ENCODE measurements at regions not wholly inside any gene's neighbourhood (a gene's known extent, or its start where the extent isn't known, plus 50 kb on each side); places are given as distances from the start of the nearest gene placed in this dataset.

DNA sequence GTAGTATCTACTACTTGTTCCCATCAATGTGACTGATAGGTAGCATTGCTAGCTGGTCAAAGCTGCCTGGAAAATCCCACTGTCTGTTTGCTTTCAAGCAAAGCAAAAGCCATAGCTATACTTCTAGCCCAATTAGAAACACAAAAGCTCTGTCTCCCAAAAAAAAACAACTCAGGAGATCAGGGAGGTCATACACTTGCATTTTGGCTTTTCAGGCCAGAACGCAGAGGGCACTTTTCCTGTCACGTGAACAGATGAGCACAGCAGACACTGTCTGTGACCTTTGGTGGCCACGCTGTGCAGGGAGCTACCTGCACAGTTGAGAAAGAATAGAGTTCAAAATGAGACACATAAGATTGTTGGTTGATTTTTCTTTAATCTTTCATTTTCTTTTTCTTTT lies 441.7 kb upstream of the PDZRN3 start:
- no peak for DNase-seq
- H3K79me2 ChIP-seq (ENCODE audit: low read length) = no peaks in the 10 kb centered on the region
- H4K20me1 ChIP-seq (ENCODE audit: insufficient read depth, low read length) = no peaks in the 10 kb centered on the region
- no peak for TF ChIP-seq EZH2phosphoT487 (IDR thresholded peaks at IDR 0.05; ENCODE audit: low read length)
- TF ChIP-seq, protein P1, sequence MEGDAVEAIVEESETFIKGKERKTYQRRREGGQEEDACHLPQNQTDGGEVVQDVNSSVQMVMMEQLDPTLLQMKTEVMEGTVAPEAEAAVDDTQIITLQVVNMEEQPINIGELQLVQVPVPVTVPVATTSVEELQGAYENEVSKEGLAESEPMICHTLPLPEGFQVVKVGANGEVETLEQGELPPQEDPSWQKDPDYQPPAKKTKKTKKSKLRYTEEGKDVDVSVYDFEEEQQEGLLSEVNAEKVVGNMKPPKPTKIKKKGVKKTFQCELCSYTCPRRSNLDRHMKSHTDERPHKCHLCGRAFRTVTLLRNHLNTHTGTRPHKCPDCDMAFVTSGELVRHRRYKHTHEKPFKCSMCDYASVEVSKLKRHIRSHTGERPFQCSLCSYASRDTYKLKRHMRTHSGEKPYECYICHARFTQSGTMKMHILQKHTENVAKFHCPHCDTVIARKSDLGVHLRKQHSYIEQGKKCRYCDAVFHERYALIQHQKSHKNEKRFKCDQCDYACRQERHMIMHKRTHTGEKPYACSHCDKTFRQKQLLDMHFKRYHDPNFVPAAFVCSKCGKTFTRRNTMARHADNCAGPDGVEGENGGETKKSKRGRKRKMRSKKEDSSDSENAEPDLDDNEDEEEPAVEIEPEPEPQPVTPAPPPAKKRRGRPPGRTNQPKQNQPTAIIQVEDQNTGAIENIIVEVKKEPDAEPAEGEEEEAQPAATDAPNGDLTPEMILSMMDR (IDR thresholded peaks at IDR 0.05; ENCODE audit: low read length) = no peak
- TF ChIP-seq EZH2 (optimal IDR thresholded peaks at IDR 0.05; ENCODE audit: low read depth, low read length) = no peak
- no peak overlapping the region for H2AFZ ChIP-seq (ENCODE audit: low read length)
- H3K4me1 ChIP-seq (ENCODE audit: low read length) = no peaks in the 10 kb centered on the region
- H3F3A ChIP-seq (ENCODE audit: insufficient read depth, low read length) = no peaks in the 10 kb centered on the region
- H3K9me3 ChIP-seq (replicated peaks; ENCODE audit: insufficient read depth, low read length) = no peaks in the 10 kb centered on the region
- H3K9me2 ChIP-seq (replicated peaks; ENCODE audit: insufficient read depth, low read length) = no peaks in the 10 kb centered on the region
- H3K4me2 ChIP-seq (ENCODE audit: low read depth, low read length) = no peak overlapping the region
- no peak overlapping the region for H3K9ac ChIP-seq (ENCODE audit: low read length)
- H3K27ac ChIP-seq (ENCODE audit: low read length) = no peak overlapping the region
- no peaks in the 10 kb centered on the region for H3K27me3 ChIP-seq (replicated peaks; ENCODE audit: insufficient read depth, low read length)
- H3K4me3 ChIP-seq (ENCODE audit: low read length) = no peak overlapping the region
- no peaks in the 10 kb centered on the region for H3K36me3 ChIP-seq (replicated peaks; ENCODE audit: insufficient read depth, low read length)

DNA sequence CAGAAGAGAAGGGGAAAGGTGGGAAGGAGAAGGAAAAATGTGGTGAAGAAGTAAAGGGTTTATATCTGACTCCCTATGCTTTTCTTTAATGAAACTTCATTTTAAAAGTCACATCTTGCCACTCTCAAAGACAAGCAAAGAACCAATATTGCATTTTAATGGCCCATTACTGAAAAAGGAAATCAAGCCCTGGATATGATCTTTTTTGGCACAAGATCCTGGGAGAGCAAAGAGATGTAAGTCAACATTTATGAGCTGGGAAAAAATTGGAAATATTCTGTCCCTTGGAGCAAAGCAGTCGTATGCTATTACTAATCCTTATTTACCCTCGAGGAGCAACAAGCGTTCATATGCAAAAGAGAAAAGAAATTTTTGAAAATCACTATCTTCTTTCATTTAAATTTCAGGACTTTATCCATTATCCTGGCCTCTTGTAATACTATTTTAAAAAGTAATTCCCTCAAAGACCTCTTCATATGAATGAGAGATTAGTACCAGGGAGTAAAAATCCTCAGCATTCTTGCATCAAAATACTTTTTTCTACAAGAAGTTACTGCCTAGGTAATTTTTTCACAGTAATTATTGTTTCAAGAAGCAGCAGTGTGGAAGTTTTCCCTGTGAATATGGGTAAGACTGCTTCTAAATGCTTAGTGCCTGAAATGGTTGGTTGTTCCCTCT lies 435.3 kb upstream of the PDZRN3 start:
- Histone ChIP-seq H3F3A (ENCODE audit: insufficient read depth, low read length) (no peaks in the 10 kb centered on the region), H3K9ac (ENCODE audit: low read length) (no peak overlapping the region), H3K4me3 (ENCODE audit: low read length) (no peak overlapping the region), H3K4me2 (ENCODE audit: low read depth, low read length) (no peak overlapping the region), H4K20me1 (ENCODE audit: insufficient read depth, low read length) (no peaks in the 10 kb centered on the region), H3K4me1 (ENCODE audit: low read length) (no peaks in the 10 kb centered on the region), H3K27me3 (replicated peaks; ENCODE audit: insufficient read depth, low read length) (no peaks in the 10 kb centered on the region), H3K9me3 (replicated peaks; ENCODE audit: insufficient read depth, low read length) (no peaks in the 10 kb centered on the region), H3K9me2 (replicated peaks; ENCODE audit: insufficient read depth, low read length) (no peaks in the 10 kb centered on the region), H3K27ac (ENCODE audit: low read length) (no peak overlapping the region), H3K36me3 (replicated peaks; ENCODE audit: insufficient read depth, low read length) (no peaks in the 10 kb centered on the region), H2AFZ (ENCODE audit: low read length) (no peak overlapping the region), H3K79me2 (ENCODE audit: low read length) (no peaks in the 10 kb centered on the region)
- TF ChIP-seq EZH2phosphoT487 (IDR thresholded peaks at IDR 0.05; ENCODE audit: low read length) (no peak), EZH2 (optimal IDR thresholded peaks at IDR 0.05; ENCODE audit: low read depth, low read length) (no peak)
- TF ChIP-seq, protein P1 (IDR thresholded peaks at IDR 0.05; ENCODE audit: low read length) = no peak
- no peak for DNase-seq

DNA sequence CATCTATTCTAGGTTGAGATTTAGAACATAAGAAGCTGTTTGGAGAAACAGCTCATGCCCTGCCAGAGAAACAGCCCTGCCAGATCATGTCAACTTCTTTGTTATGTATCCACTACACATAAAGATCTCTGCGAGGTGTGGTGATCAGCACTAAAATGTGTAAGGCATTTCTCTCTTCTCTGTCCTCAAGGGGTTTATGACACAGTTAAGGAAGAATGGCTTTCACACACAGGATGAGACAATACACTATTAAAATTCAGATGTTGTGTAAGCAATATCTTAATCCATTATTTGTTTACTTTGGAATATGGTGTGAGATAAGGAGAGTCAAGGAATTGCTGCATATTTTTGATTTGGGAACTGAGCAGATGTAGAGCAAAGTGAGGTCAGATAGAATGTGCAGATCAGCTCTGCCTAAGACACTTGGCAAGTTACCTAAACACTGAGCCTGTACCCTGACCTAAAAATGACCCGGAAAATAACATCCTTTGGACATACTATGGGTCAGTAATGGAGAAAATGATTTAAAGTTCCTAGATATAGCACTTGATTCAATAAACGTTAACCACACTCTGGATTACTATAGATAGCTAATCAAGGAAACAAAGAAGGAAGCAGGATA lies 434.7 kb upstream of the PDZRN3 start:
- Histone ChIP-seq H4K20me1 (ENCODE audit: insufficient read depth, low read length) (no peaks in the 10 kb centered on the region), H3K9me3 (replicated peaks; ENCODE audit: insufficient read depth, low read length) (no peaks in the 10 kb centered on the region), H3K27me3 (replicated peaks; ENCODE audit: insufficient read depth, low read length) (no peaks in the 10 kb centered on the region), H3K79me2 (ENCODE audit: low read length) (no peaks in the 10 kb centered on the region), H3K9me2 (replicated peaks; ENCODE audit: insufficient read depth, low read length) (no peaks in the 10 kb centered on the region), H3F3A (ENCODE audit: insufficient read depth, low read length) (no peaks in the 10 kb centered on the region), H3K4me3 (ENCODE audit: low read length) (no peak overlapping the region), H3K9ac (ENCODE audit: low read length) (no peak overlapping the region), H3K36me3 (replicated peaks; ENCODE audit: insufficient read depth, low read length) (no peaks in the 10 kb centered on the region), H2AFZ (ENCODE audit: low read length) (no peak overlapping the region), H3K4me1 (ENCODE audit: low read length) (no peaks in the 10 kb centered on the region), H3K4me2 (ENCODE audit: low read depth, low read length) (no peak overlapping the region), H3K27ac (ENCODE audit: low read length) (no peak overlapping the region)
- TF ChIP-seq, protein P1 (IDR thresholded peaks at IDR 0.05; ENCODE audit: low read length) = no peak
- TF ChIP-seq EZH2phosphoT487 (IDR thresholded peaks at IDR 0.05; ENCODE audit: low read length) = no peak
- TF ChIP-seq EZH2 (optimal IDR thresholded peaks at IDR 0.05; ENCODE audit: low read depth, low read length) = no peak
- no peak for DNase-seq
